Activated CD4-positive, alpha-beta memory T cell treated with anti-CD3 and anti-CD28 coated beads, Interleukin-2, amount 10 ng/mL, durations not matched to agents 7 days and 5 days (primary cell): ENCODE measurements at regions not wholly inside any gene's neighbourhood (a gene's known extent, or its start where the extent isn't known, plus 50 kb on each side); places are given as distances from the start of the nearest gene placed in this dataset.

Experiments used
- CTCF ChIA-PET: fragments of 350-600 bp; sonication (Branson Sonifier 250); formaldehyde crosslinking; loops from one replicate; lab custom pipeline; 2021; ENCODE audit warnings: antibody characterized with exemption, inconsistent platforms; lab: Charles Lee
- POLR2A ChIA-PET: fragments of 350-600 bp; sonication (Branson Sonifier 250); formaldehyde crosslinking; loops from one replicate; lab custom pipeline; 2021; ENCODE audit warnings: antibody characterized with exemption; lab: Charles Lee
- DNase-seq: peaks from one replicate; pipeline ENCODE4 v3.0.0-alpha.2; 2020
- H3K27ac Mint-ChIP-seq: one replicate; pipeline ENCODE4 v1.8.0; 2021; ENCODE audit warnings: mild to moderate bottlenecking, mixed read lengths
- H3K27me3 Mint-ChIP-seq: one replicate; pipeline ENCODE4 v1.8.0; 2021; ENCODE audit warnings: mixed read lengths
- H3K36me3 Mint-ChIP-seq: one replicate; pipeline ENCODE4 v1.8.0; 2021; ENCODE audit warnings: low read depth, mixed read lengths
- H3K4me1 Mint-ChIP-seq: one replicate; pipeline ENCODE4 v1.8.0; 2021; ENCODE audit warnings: mixed read lengths
- H3K4me3 Mint-ChIP-seq: one replicate; pipeline ENCODE4 v1.8.0; 2021; ENCODE audit warnings: mild to moderate bottlenecking, mixed read lengths
- H3K9me3 Mint-ChIP-seq: one replicate; pipeline ENCODE4 v1.8.0; 2021; ENCODE audit warnings: mixed read lengths

DNA sequence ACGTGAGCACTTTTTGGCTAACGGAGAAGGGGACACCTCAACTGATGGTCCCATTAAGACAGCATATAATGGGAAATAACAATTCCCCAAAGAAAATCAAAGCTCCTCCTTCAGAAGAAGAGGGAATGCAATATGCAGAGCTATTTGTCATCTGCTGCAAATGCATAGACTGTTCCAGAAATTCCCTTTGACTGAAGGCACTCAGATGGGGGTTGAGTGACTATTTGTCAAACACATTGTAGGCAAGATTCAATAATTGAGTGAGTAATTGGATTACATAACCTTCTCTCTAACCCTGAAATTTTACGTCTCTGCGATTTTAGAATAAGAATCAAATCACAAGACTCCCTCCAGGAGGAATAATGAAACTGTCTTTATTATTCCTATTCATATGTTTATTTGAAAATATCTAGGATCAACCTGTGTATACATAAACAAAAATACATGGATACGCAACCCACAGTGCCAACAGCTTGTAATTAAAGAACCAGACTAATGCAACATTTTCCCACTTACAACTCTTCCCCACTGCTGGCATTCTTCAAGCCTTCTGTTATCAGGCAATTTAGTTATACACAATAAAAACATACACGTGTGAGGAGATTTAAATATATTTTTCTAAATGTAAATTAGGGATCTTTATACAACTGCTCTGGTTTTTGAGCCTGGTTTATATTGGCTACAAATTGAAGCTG, 256.6 kb downstream of the GBA3 start:
- ChIA-PET POLR2A (no interaction called here), CTCF (no interaction called here)
- no peaks in the 10 kb centered on the region for H3K36me3 Mint-ChIP-seq
- DNase-seq: no peak
- H3K27me3 Mint-ChIP-seq: no peaks in the 10 kb centered on the region
- no peak overlapping the region for H3K27ac Mint-ChIP-seq
- H3K9me3 Mint-ChIP-seq: peaks cover 3% of the 10 kb centered on the region
- H3K4me1 Mint-ChIP-seq: no peaks in the 10 kb centered on the region
- H3K4me3 Mint-ChIP-seq: no peak overlapping the region

DNA sequence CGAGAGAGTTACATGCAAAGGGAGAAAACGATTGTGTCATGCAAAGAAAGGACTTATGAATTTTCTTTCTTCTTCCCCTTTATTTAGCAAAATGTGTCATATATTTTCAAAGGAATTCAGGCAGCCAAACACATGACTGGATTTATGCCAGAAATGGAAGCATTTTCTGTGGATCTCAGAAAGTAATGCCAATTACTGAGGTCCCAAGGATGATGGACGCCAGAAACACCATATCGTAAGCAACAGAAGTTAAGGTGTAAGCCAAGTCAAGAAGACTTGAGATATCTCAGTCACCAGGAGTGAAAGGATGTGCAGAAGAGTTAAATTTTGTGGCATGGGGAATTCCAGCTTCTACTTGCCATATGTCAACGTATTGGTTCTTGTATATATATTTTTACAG, 255.1 kb downstream of the GBA3 start:
- H3K9me3 Mint-ChIP-seq: peaks cover 9% of the 10 kb centered on the region
- no peaks in the 10 kb centered on the region for H3K36me3 Mint-ChIP-seq
- no peaks in the 10 kb centered on the region for H3K27me3 Mint-ChIP-seq
- no peak for DNase-seq
- H3K27ac Mint-ChIP-seq: no peak overlapping the region
- H3K4me1 Mint-ChIP-seq: no peaks in the 10 kb centered on the region
- ChIA-PET CTCF (no interaction called here), POLR2A (no interaction called here)
- no peak overlapping the region for H3K4me3 Mint-ChIP-seq

DNA sequence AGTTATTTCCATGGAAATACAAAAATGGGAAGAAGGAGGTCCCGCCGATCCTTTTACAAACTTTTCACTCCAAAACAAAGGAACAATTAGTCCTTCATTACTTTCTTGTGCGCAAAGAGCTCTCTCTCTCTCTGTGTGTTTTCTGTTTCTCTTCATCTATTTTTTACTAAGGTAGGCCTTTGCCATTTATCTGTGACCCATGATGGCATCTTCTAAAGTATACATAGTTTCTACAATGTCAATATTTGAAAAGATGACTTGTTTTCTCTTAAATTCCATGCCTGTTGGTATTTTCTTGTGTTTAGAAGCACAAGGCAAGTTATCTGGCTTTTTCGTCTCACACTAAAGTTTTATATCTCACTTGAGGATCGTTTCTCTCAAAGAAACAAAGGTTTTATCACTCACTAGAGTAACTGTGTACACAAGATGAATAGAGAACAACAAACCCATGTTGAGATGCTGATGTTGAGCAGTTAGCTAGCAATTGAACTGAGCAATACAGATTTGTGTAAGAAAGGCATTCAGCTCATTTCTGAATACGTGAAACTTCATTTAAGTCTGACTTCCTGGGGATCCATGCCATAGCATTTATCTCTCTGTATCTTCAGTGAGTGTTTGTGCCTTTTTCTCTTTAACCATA, 250.3 kb downstream of the GBA3 start:
- ChIA-PET POLR2A (no interaction called here), CTCF (no interaction called here)
- Mint-ChIP-seq H3K4me1 (no peaks in the 10 kb centered on the region), H3K9me3 (peaks cover 6% of the 10 kb centered on the region), H3K36me3 (no peaks in the 10 kb centered on the region), H3K27me3 (no peaks in the 10 kb centered on the region), H3K27ac (no peak overlapping the region), H3K4me3 (no peak overlapping the region)
- no peak for DNase-seq

DNA sequence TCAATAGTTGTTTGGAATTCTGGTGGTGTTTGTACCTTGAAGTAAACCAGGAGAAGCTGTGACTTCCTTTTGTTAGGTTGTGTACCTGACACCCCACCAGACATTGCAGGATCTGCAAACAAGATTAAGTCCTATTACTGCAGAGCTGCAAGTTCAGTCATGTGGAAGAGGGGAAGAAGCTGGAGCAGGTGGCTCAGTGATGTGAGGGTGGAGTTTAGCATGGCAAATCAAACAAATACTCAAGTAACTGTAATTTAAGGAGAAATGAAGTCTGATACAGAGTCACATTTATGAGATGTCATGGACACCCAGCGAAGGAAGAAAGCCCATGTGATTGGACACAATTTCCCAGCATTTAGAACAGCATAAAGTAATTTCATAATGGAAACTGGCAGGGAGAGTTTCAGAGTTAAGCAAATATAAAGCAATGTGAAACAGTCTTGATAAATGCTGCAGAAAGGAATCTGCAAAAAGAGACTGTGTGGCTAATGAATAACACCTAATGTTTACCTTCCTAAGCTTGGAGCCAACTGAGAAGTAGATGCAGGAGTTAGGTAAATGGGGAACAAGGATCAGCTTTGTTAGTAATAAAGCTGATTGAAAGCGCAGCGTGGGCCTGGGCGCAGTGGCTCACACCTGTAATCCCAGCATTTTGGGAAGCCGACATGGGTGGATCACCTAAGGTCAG, 249.1 kb downstream of the GBA3 start:
- ChIA-PET CTCF (no interaction called here), POLR2A (no interaction called here)
- DNase-seq: no peak
- Mint-ChIP-seq H3K27me3 (no peaks in the 10 kb centered on the region), H3K4me3 (no peak overlapping the region), H3K36me3 (no peaks in the 10 kb centered on the region), H3K9me3 (peaks cover 6% of the 10 kb centered on the region), H3K4me1 (no peaks in the 10 kb centered on the region), H3K27ac (no peak overlapping the region)

DNA sequence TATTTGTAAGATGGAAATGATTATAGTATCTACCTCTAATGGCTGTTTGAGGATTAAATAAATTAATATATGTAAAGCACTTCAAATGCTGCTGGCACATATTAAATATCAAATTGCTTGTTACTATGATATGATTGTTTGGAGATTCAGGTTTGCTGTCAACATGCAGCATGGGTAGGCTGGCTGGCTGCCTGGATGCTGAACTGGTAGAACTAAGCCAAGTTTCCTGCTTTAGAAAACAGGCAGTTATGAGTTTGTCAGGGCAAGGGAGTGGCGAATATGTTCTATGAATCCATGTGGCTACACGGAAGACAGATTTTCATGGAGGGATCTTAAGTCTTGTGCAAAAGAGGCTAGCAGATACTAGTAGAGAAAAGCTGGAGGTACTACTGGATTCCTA, 239.6 kb downstream of the GBA3 start:
- Mint-ChIP-seq H3K9me3 (no peaks in the 10 kb centered on the region), H3K4me3 (no peak overlapping the region), H3K36me3 (no peaks in the 10 kb centered on the region), H3K27me3 (no peaks in the 10 kb centered on the region), H3K27ac (no peak overlapping the region), H3K4me1 (no peaks in the 10 kb centered on the region)
- no peak for DNase-seq
- ChIA-PET POLR2A (no interaction called here), CTCF (no interaction called here)

DNA sequence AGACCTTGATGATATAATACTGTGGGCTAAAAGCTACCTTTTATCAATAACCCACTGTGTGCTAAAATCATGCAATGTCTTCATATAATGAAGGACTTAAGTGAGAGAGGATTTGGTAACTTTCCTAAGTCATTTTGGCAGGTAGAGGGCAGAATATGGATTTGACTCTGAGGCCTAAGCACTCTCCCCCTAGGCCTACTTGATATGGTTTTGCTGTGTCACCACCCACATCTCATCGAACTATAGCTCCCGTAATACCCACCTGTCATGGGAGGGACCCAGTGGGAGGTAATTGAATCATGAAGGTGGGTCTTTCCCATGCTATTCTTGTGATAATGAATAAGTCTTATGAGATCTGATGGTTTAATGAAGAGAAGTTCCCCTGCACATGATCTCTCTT, 229.7 kb downstream of the GBA3 start:
- CTCF ChIA-PET: no interaction called here
- Mint-ChIP-seq H3K36me3 (no peaks in the 10 kb centered on the region), H3K27me3 (no peaks in the 10 kb centered on the region)

DNA sequence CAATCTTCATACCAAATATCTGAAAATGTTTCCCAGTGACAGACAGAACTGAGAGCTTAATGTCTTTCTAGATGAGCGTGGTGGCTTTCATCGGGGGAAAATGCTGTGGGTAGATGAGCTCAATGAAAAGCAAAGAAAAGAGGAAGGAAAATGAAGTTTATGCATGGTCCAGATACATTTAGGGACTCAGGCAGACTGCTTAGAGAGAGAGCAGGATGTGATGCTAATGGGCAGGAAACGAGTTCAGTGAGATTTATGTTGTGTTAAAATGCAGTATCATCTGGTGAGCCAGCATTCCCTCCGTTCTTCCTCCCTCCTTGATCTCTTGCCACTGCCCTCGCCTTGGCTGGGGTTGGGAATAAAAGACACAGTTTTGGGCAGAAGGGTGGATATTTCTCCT, 229.2 kb downstream of the GBA3 start:
- no peaks in the 10 kb centered on the region for H3K4me1 Mint-ChIP-seq
- H3K36me3 Mint-ChIP-seq: no peaks in the 10 kb centered on the region
- H3K4me3 Mint-ChIP-seq: no peak overlapping the region
- POLR2A ChIA-PET: no interaction called here
- no peaks in the 10 kb centered on the region for H3K27me3 Mint-ChIP-seq
- no peaks in the 10 kb centered on the region for H3K9me3 Mint-ChIP-seq
- DNase-seq: no peak
- H3K27ac Mint-ChIP-seq: no peak overlapping the region
- CTCF ChIA-PET: no interaction called here

More for the DNA sequence above, 229.7 kb downstream of the GBA3 start:
- no peaks in the 10 kb centered on the region for H3K9me3 Mint-ChIP-seq
- POLR2A ChIA-PET: no interaction called here
- H3K4me3 Mint-ChIP-seq: no peak overlapping the region
- H3K4me1 Mint-ChIP-seq: no peaks in the 10 kb centered on the region
- no peak for DNase-seq
- no peak overlapping the region for H3K27ac Mint-ChIP-seq

DNA sequence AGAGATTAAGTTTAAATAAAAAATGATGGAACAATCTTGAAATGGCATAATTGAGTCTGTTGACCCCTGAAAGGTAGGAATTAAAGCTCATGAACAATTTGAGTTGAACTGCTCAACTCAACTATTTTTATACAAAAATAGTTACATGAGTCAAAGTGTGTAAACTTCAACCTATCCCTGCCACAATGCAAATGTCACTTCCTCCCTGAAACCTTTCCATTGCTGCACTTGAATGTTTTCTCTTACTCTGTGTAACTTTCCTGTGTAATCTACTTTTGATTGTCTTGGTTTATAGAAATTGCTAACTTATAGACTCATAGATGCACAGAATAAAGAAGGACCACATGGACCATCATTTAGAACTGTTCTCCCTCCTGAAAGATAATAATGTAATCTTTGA, 218.5 kb downstream of the GBA3 start:
- H3K27me3 Mint-ChIP-seq: no peaks in the 10 kb centered on the region
- ChIA-PET CTCF (interaction anchor here (1.2 kb wide), 1 partner anchor 14 kb away, joined by 4 read pairs; no protein-coding TSS in a partner anchor), POLR2A (no interaction called here)
- H3K4me1 Mint-ChIP-seq: no peaks in the 10 kb centered on the region
- no peak overlapping the region for H3K4me3 Mint-ChIP-seq
- peaks cover 9% of the 10 kb centered on the region for H3K9me3 Mint-ChIP-seq
- no peak overlapping the region for H3K27ac Mint-ChIP-seq
- no peak for DNase-seq
- no peaks in the 10 kb centered on the region for H3K36me3 Mint-ChIP-seq

DNA sequence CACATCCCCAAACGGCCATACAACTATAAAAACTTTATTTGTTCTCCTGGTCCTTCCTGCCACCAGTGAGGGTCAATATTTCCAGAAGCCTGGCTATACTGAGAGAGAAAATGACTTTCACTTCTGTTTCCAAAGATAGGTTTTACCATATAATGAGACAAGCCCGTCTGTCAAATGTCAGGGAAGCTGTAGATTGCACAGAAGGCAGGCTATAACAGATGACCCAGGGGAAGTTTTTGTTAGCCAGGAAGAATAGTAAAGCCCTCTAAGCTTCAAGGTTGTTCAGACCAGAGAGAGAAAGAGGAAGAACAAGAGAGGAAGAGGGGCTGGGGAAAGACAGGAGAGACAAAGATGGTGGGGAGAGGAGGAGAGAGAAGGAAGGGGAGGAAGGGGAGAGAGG, 217.5 kb downstream of the GBA3 start:
- Mint-ChIP-seq H3K4me1 (no peaks in the 10 kb centered on the region), H3K9me3 (peaks cover 9% of the 10 kb centered on the region), H3K36me3 (no peaks in the 10 kb centered on the region), H3K27ac (no peak overlapping the region), H3K4me3 (no peak overlapping the region), H3K27me3 (no peaks in the 10 kb centered on the region)
- ChIA-PET CTCF (no interaction called here), POLR2A (no interaction called here)
- DNase-seq: no peak

DNA sequence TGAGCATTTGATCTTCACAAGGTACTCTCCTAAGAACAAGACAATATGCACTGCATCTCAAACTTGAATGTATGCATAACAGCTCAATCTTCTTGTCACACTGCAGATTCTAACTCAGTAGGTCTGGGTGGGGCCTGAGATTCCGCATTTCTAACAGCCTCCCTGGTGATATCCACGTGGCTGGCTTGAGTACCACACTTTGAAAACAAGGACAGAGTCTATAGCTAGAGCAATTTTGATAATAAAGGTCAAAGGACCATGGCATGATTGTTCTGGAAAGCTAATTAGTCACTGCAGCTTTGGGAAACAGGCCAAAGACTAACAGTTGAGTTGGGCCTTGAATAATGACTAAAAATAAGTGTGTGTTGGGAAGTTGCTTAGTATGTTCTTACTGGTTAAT, 213.3 kb downstream of the GBA3 start:
- Mint-ChIP-seq H3K27me3 (no peaks in the 10 kb centered on the region), H3K36me3 (no peaks in the 10 kb centered on the region), H3K4me3 (no peak overlapping the region), H3K4me1 (no peaks in the 10 kb centered on the region), H3K9me3 (peaks cover 9% of the 10 kb centered on the region), H3K27ac (no peak overlapping the region)
- ChIA-PET POLR2A (no interaction called here), CTCF (interaction anchor here (1.5 kb wide), 1 partner anchor 9 kb away, joined by 5 read pairs; no protein-coding TSS in a partner anchor)
- no peak for DNase-seq

DNA sequence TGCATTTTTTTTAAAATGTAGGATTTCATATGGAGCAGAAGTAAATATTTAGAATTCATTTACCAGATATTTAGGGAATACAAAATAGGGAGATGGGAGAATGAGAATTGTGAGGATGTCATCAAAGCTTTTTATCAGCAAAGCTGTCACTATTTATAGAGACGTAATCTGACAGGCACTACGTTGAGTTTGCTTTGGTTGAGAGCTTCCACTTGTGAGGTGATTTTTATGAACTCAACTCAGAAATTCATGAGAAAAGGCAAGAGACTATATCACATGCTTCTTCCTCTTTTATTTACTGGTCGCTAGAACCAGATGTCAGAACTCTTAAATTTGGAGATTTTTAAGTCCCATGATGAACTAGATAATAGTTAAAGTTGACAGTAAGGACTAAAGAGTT, 211.2 kb downstream of the GBA3 start:
- H3K27me3 Mint-ChIP-seq: no peaks in the 10 kb centered on the region

DNA sequence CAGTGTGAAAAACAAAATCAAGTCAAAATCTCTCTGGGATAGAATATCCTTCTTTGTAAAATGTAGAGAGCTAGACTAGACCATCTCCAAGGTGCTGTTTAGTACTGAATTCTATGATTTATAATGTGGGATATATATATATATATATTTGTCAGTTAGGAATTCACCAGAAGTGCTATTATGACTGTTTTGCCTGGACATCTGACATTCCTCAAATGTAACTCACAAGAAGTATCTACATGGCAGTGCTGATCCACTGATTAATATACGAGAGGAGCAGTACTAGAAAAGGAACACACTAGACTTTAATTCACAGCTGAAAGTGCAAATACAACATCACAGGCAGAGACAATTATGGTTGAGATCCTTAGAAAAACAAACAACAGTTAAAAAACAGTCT, 208.9 kb downstream of the GBA3 start:
- no peak overlapping the region for H3K27ac Mint-ChIP-seq
- CTCF ChIA-PET: no interaction called here
- H3K9me3 Mint-ChIP-seq: peaks cover 2% of the 10 kb centered on the region
- no peaks in the 10 kb centered on the region for H3K36me3 Mint-ChIP-seq
- H3K4me1 Mint-ChIP-seq: no peaks in the 10 kb centered on the region
- DNase-seq: no peak
- no peaks in the 10 kb centered on the region for H3K27me3 Mint-ChIP-seq
- no peak overlapping the region for H3K4me3 Mint-ChIP-seq
- POLR2A ChIA-PET: no interaction called here

More for the DNA sequence above, 211.2 kb downstream of the GBA3 start:
- Mint-ChIP-seq H3K4me1 (no peaks in the 10 kb centered on the region), H3K9me3 (peaks cover 6% of the 10 kb centered on the region), H3K27ac (no peak overlapping the region), H3K36me3 (no peaks in the 10 kb centered on the region), H3K4me3 (no peak overlapping the region)
- ChIA-PET POLR2A (no interaction called here), CTCF (no interaction called here)
- no peak for DNase-seq

DNA sequence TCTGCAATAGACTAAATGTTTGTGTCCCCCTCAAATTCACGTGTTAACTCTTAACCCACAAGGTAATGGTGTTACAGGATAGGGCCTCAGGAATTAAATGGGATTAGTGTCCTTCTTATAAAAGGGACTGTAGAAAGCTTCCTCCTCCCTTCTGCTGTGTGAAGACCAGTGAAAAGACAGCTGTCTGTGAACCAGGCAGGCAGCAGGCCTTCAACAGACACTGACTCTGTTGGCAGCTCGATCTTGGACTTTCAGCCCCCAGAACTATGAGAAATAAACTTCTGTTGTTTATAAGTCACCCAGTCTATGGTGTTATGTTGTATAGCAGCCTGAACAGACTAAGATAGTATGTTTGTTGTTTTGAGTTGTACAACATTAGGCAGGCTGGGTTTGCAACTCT, 208.1 kb downstream of the GBA3 start:
- no peaks in the 10 kb centered on the region for H3K27me3 Mint-ChIP-seq
- ChIA-PET POLR2A (no interaction called here), CTCF (no interaction called here)
- no peak for DNase-seq
- H3K27ac Mint-ChIP-seq: no peak overlapping the region
- no peaks in the 10 kb centered on the region for H3K4me1 Mint-ChIP-seq
- no peaks in the 10 kb centered on the region for H3K9me3 Mint-ChIP-seq
- no peaks in the 10 kb centered on the region for H3K36me3 Mint-ChIP-seq
- no peak overlapping the region for H3K4me3 Mint-ChIP-seq
